ENCODE measurements at regions not wholly inside any gene's neighbourhood (a gene's known extent, or its start where the extent isn't known, plus 50 kb on each side); places are given as distances from the start of the nearest gene placed in this dataset.
"Not testable (repeated sequence)": the region's sequence is repeated elsewhere in the genome, so short reads cannot be mapped to it uniquely, and the experiment has no call there.

- DNase-seq, result no peak
These were observed 552.6 kb downstream of the NSUN3 start for GRCh38 chr3:94615275-94616065.

- no peak for DNase-seq
These were observed 554.0 kb downstream of the NSUN3 start for GRCh38 chr3:94616833-94617232.

GRCh38 chr3:94617312-94617711, 554.5 kb downstream of the NSUN3 start:
- DNase-seq, result no peak

GRCh38 chr3:94619643-94620042, 556.8 kb downstream of the NSUN3 start:
- no peak for DNase-seq

GRCh38 chr3:94626573-94626972, 563.7 kb downstream of the NSUN3 start:
- DNase-seq, result no peak

- no peak for DNase-seq
These were observed 564.8 kb downstream of the NSUN3 start for GRCh38 chr3:94627689-94628088.

- no peak for DNase-seq
These were observed 580.5 kb downstream of the NSUN3 start for GRCh38 chr3:94643400-94643799.

GRCh38 chr3:94645790-94646189, 582.9 kb downstream of the NSUN3 start:
- no peak for DNase-seq

GRCh38 chr3:94647131-94647530, 584.3 kb downstream of the NSUN3 start:
- no peak for DNase-seq

- not testable (repeated sequence) for DNase-seq
These were observed 585.7 kb downstream of the NSUN3 start for GRCh38 chr3:94648270-94649180.

- no peak for DNase-seq
These were observed 591.2 kb downstream of the NSUN3 start for GRCh38 chr3:94654096-94654495.

- no peak for DNase-seq
These were observed 603.1 kb downstream of the NSUN3 start for GRCh38 chr3:94665922-94666321.

GRCh38 chr3:94671078-94671477, 608.2 kb downstream of the NSUN3 start:
- DNase-seq, result no peak

GRCh38 chr3:94673876-94674275, 611.0 kb downstream of the NSUN3 start:
- no peak for DNase-seq

GRCh38 chr3:94686208-94686607, 623.3 kb downstream of the NSUN3 start:
- DNase-seq, result no peak

- no peak for DNase-seq
These were observed 631.3 kb downstream of the NSUN3 start for GRCh38 chr3:94693997-94694640.

GRCh38 chr3:94694894-94695293, 632.0 kb downstream of the NSUN3 start:
- DNase-seq, result no peak

GRCh38 chr3:94704467-94704866, 641.6 kb downstream of the NSUN3 start:
- DNase-seq, result no peak

GRCh38 chr3:94709249-94709902, 646.5 kb downstream of the NSUN3 start:
- DNase-seq, result no peak

GRCh38 chr3:94714194-94714593, 651.3 kb downstream of the NSUN3 start:
- no peak for DNase-seq

- DNase-seq, result no peak
These were observed 653.6 kb downstream of the NSUN3 start for GRCh38 chr3:94716326-94717018.

- no peak for DNase-seq
These were observed 671.3 kb downstream of the NSUN3 start for GRCh38 chr3:94734206-94734605.
